ENCODE measurements at regions not wholly inside any gene's neighbourhood (a gene's known extent, or its start where the extent isn't known, plus 50 kb on each side); places are given as distances from the start of the nearest gene placed in this dataset.
A peak's percentile ranks its signal among the peaks of the same experiment; 100 is the strongest.

DNA sequence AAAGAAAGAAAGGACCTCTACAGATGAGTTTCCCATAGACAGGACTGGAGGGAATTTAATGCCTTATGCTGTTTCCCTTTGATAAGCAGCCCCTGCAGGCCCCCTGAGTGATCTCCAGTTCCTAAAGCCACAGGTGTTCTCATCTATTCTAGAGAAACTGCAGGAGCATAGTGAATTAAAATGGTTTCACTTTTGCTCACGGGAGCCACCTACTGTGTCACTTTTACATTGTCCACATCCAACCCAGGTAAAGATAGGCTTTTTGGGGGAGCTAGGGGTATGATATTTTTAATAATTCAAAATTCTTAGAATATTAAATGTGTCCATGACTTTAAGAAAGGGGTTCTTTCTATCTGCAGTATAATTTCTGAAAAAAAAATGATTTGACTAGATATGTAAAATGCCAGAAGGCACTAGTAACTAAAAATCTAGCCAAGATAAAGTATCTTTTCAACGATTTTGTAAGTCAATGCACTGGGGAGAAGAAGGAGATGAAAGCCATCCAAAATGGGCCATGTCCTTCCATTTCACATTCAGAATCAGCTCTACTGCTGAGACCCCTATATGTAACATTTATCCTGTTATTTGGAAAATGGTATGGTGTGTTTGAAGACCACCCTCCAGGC is 267.3 kb upstream of the DUSP10 start:
- H3K9me2 ChIP-seq (ENCODE audit: insufficient read depth), result no peaks in the 10 kb centered on the region
- DNase-seq, result peak in 1 of 2 experiments; percentile 19
- no peaks in the 10 kb centered on the region for H3K79me2 ChIP-seq (ENCODE audit: low read depth)
- no peaks in the 10 kb centered on the region for H3K27me3 ChIP-seq (ENCODE audit: insufficient read depth, low read depth)
- H3K9me3 ChIP-seq (ENCODE audit: insufficient read depth, low read depth), result no peaks in the 10 kb centered on the region
- H3F3A ChIP-seq (ENCODE audit: insufficient read depth, low read depth), result no peaks in the 10 kb centered on the region
- H3K27ac ChIP-seq, result no peak overlapping the region
- H3K36me3 ChIP-seq (ENCODE audit: low read depth), result no peaks in the 10 kb centered on the region
- TF ChIP-seq, protein P1, sequence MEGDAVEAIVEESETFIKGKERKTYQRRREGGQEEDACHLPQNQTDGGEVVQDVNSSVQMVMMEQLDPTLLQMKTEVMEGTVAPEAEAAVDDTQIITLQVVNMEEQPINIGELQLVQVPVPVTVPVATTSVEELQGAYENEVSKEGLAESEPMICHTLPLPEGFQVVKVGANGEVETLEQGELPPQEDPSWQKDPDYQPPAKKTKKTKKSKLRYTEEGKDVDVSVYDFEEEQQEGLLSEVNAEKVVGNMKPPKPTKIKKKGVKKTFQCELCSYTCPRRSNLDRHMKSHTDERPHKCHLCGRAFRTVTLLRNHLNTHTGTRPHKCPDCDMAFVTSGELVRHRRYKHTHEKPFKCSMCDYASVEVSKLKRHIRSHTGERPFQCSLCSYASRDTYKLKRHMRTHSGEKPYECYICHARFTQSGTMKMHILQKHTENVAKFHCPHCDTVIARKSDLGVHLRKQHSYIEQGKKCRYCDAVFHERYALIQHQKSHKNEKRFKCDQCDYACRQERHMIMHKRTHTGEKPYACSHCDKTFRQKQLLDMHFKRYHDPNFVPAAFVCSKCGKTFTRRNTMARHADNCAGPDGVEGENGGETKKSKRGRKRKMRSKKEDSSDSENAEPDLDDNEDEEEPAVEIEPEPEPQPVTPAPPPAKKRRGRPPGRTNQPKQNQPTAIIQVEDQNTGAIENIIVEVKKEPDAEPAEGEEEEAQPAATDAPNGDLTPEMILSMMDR (conservative IDR thresholded peaks at IDR 0.05), result peak; percentile 56
- no peak for TF ChIP-seq EZH2 (IDR thresholded peaks at IDR 0.05; ENCODE audit: low read depth)
- no peaks in the 10 kb centered on the region for H4K20me1 ChIP-seq (ENCODE audit: insufficient read depth)
- ChIA-PET CTCF (interaction anchor here (0.5 to 1.0 kb wide), 5 partner anchors 64 to 328 kb away, joined by 3 to 4 read pairs (median 3); no protein-coding TSS in a partner anchor), POLR2A (ENCODE audit: unreplicated experiment) (interaction anchor here (0.6 kb wide), 3 partner anchors 26 to 361 kb away, joined by 5 to 16 read pairs (median 10); no protein-coding TSS in a partner anchor)
- peaks cover 4% of the 10 kb centered on the region for H3K4me1 ChIP-seq (replicated peaks; ENCODE audit: insufficient read depth)
- H3K4me2 ChIP-seq, result no peak overlapping the region
- BruUV-seq (replicated peaks), result no TSS peak
- intact Hi-C loops (cut with micrococcal nuclease; ENCODE audit: unreplicated experiment), result loop anchor here (1.0 to 2.0 kb wide), 3 partner anchors 50 to 266 kb away; partner anchors contain the start of gene DUSP10
- no peak overlapping the region for H2AFZ ChIP-seq
- no peak overlapping the region for H3K4me3 ChIP-seq

DNA sequence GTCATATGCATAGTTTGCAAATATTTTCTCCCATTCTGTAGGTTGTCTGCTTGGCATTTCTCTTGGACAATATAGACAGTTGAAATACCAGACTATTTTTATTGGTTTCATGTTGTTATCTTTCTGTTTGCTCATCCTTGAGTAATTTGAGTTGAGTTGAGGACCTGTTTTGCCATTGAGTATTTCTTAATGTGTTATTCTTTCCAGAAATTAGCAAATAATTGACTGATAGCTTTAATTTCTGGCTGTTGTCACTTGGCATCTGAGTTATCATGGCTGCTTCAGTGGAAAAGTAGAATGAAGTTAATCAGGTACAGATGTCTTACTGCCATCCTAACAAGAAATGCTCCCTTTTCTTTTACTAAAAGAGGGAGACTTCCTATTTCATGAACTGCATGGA is 264.8 kb upstream of the DUSP10 start:
- Histone ChIP-seq H3K27me3 (ENCODE audit: insufficient read depth, low read depth) (no peaks in the 10 kb centered on the region), H3K4me2 (no peak overlapping the region), H3K27ac (no peak overlapping the region), H4K20me1 (ENCODE audit: insufficient read depth) (no peaks in the 10 kb centered on the region), H3K9me2 (ENCODE audit: insufficient read depth) (no peaks in the 10 kb centered on the region), H3K36me3 (ENCODE audit: low read depth) (no peaks in the 10 kb centered on the region), H2AFZ (no peak overlapping the region; the same call in 1 of the 2 replicates), H3F3A (ENCODE audit: insufficient read depth, low read depth) (no peaks in the 10 kb centered on the region), H3K79me2 (ENCODE audit: low read depth) (no peaks in the 10 kb centered on the region), H3K4me3 (no peak overlapping the region), H3K9me3 (ENCODE audit: insufficient read depth, low read depth) (no peaks in the 10 kb centered on the region), H3K4me1 (replicated peaks; ENCODE audit: insufficient read depth) (peaks cover 4% of the 10 kb centered on the region)
- BruUV-seq (replicated peaks), result no TSS peak
- TF ChIP-seq, protein P1 (conservative IDR thresholded peaks at IDR 0.05), result no peak
- TF ChIP-seq EZH2 (IDR thresholded peaks at IDR 0.05; ENCODE audit: low read depth), result no peak
- no peak for DNase-seq
- POLR2A ChIA-PET (ENCODE audit: unreplicated experiment), result no interaction called here
- intact Hi-C loops (cut with micrococcal nuclease; ENCODE audit: unreplicated experiment), result no loop called here
- CTCF ChIA-PET, result no interaction called here

DNA sequence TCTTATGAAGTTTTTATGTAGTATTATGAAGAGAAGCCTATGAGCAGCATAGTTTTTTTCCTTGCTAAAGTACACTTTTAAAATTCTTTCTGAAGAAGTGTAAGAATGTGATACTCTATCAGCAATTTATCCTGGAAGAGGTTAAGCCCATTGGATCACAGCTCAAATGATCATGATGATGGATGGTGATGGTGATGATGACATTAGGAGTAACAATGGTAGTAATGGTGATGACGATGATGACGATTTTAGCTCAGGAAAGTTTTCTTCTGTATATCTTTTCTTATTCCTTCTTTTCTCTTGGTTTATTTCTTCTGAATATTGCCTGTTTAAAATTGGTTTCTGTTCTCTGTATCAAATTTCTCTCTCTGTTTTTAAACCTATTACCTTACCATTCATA is 262.9 kb upstream of the DUSP10 start:
- Histone ChIP-seq H3F3A (ENCODE audit: insufficient read depth, low read depth) (no peaks in the 10 kb centered on the region; the same call in 1 of the 2 replicates), H3K36me3 (ENCODE audit: low read depth) (no peaks in the 10 kb centered on the region), H4K20me1 (ENCODE audit: insufficient read depth) (no peaks in the 10 kb centered on the region), H3K79me2 (ENCODE audit: low read depth) (no peaks in the 10 kb centered on the region), H3K4me2 (no peak overlapping the region), H3K4me3 (no peak overlapping the region), H2AFZ (no peak overlapping the region), H3K9me2 (ENCODE audit: insufficient read depth) (no peaks in the 10 kb centered on the region), H3K9me3 (ENCODE audit: insufficient read depth, low read depth) (no peaks in the 10 kb centered on the region), H3K27ac (no peak overlapping the region), H3K27me3 (ENCODE audit: insufficient read depth, low read depth) (no peaks in the 10 kb centered on the region), H3K4me1 (replicated peaks; ENCODE audit: insufficient read depth) (no peaks in the 10 kb centered on the region)
- intact Hi-C loops (cut with micrococcal nuclease; ENCODE audit: unreplicated experiment), result no loop called here
- TF ChIP-seq, protein P1 (conservative IDR thresholded peaks at IDR 0.05), result no peak
- TF ChIP-seq EZH2 (IDR thresholded peaks at IDR 0.05; ENCODE audit: low read depth), result no peak
- BruUV-seq (replicated peaks), result no TSS peak
- ChIA-PET POLR2A (ENCODE audit: unreplicated experiment) (no interaction called here), CTCF (no interaction called here)
- no peak for DNase-seq

Measured in PC-9 (cell line).